Uterus (tissue), 2 donors: ENCODE measurements at regions not wholly inside any gene's neighbourhood (a gene's known extent, or its start where the extent isn't known, plus 50 kb on each side); places are given as distances from the start of the nearest gene placed in this dataset.

Source experiments
- CTCF ChIP-seq, 4 experiments: fragments of 200-600 bp in 2 of 4; fragments of 450-650 bp in 2 of 4; sonication (generic) in 2 of 4; IDR thresholded peaks; one replicate each; pipeline ENCODE4 v1.5.1; 2016 to 2019; ENCODE audit warnings: antibody characterized with exemption in 4 of 4, mild to moderate bottlenecking in 2 of 4, moderate library complexity in 1 of 4
- POLR2A ChIP-seq, 2 donors: fragments of 450-650 bp; IDR thresholded peaks; one replicate each; pipeline ENCODE4 v1.6.1; 2016; ENCODE audit warnings: antibody characterized with exemption in 2 of 2, mild to moderate bottlenecking in 1 of 2, moderate library complexity in 1 of 2

- TF ChIP-seq POLR2A (IDR thresholded peaks at IDR 0.05) (no peak), CTCF (IDR thresholded peaks at IDR 0.05) (no peak)
Observed at GRCh38 chr14:98070536-98070935, 1201.5 kb downstream of the BCL11B start.
